Ovary (tissue), 7 donors: ENCODE measurements at regions not wholly inside any gene's neighbourhood (a gene's known extent, or its start where the extent isn't known, plus 50 kb on each side); places are given as distances from the start of the nearest gene placed in this dataset.

Experiments used
- DNase-seq, 5 donors: peaks; one replicate each; pipeline ENCODE4 v3.0.0-alpha.2; 2019 to 2020
- H3K27ac ChIP-seq, 2 donors: fragments of 200-600 bp; one replicate each; pipeline versions ENCODE4 v1.5.1 to v1.8.0; 2019 to 2022
- H3K27me3 ChIP-seq: fragments of 200-600 bp; one replicate; pipeline ENCODE4 v1.8.0; 2022
- H3K36me3 ChIP-seq: fragments of 200-600 bp; sonication (generic); one replicate; pipeline ENCODE4 v1.5.1; 2019
- H3K4me1 ChIP-seq: one replicate; pipeline ENCODE4 v1.8.1; 2013; ENCODE audit warnings: mild to moderate bottlenecking, moderate library complexity; ENCODE audit not compliant: insufficient read depth
- H3K4me3 ChIP-seq: fragments of 200-600 bp; sonication (generic); one replicate; pipeline ENCODE4 v1.5.1; 2017
- H3K9me3 ChIP-seq, 2 donors: fragments of 200-600 bp in 1 of 2; sonication (generic) in 1 of 2; one replicate each; pipeline versions ENCODE4 v1.5.1 to v1.8.1; 2013 to 2019; ENCODE audit warnings: mild to moderate bottlenecking in 1 of 2, moderate library complexity in 1 of 2
- CTCF ChIP-seq, 3 donors: fragments of 450-650 bp in 2 of 3; fragments of 200-600 bp in 1 of 3; IDR thresholded peaks; one replicate each; pipeline versions ENCODE4 v1.5.1 to v1.8.0; 2016 to 2022; ENCODE audit warnings: antibody characterized with exemption in 3 of 3, mild to moderate bottlenecking in 1 of 3
- EP300 ChIP-seq: sonication (generic); formaldehyde crosslinking; IDR thresholded peaks from one replicate; pipeline ENCODE4 v1.6.1; 2017; ENCODE audit warnings: antibody characterized with exemption
- POLR2A ChIP-seq: fragments of 450-650 bp; IDR thresholded peaks from one replicate; pipeline ENCODE4 v1.6.1; 2017; ENCODE audit warnings: antibody characterized with exemption, mild to moderate bottlenecking, moderate library complexity
- WGBS, 3 donors: extraction: QIAGEN DNeasy Blood & Tissue Kit in 1 of 3; methylation state at CpG; one replicate each; pipeline versions ENCODE4 v1.1.5 to v1.1.7; 2013 to 2017; 5-methylcytosine and 5-hydroxymethylcytosine counted together
- intact Hi-C, 4 donors: fragments of 100-400 bp; cut with DNase I; formaldehyde crosslinking; loops; one replicate each; pipeline versions ENCODE4 v1.11.0 to v1.15.1; 2022 to 2023
- donor health status: DM: no; HTN: no; CAD: no; lungs with moderate emphysema.
- donor health status: DM: no; HTN: no; CAD: no.
- donor health status: Bipolar disorder and iron deficiency.
- donor health status: DM: no; HTN: no; CAD: no.
- donor health status: DM: yes; HTN: yes; CAD: no.

- 32 to 34% (median 33%) methylated on average over 5 of the region's 5 CpGs for WGBS, 3 donors
- TF ChIP-seq EP300, result no peak
- no peak for TF ChIP-seq POLR2A
Observed at GRCh38 chr12:40515041-40515816, 177.0 kb upstream of the CNTN1 start.

GRCh38 chr12:40522837-40523236 is 169.4 kb upstream of the CNTN1 start:
- H3K27me3 ChIP-seq, result no peaks in the 10 kb centered on the region
- TF ChIP-seq CTCF (IDR thresholded peaks at IDR 0.05) (no peak), EP300 (no peak), POLR2A (no peak)
- no peaks in the 10 kb centered on the region for H3K9me3 ChIP-seq
- intact Hi-C loops, result no loop called here
- no peak for DNase-seq
- H3K4me1 ChIP-seq, result no peaks in the 10 kb centered on the region
- H3K36me3 ChIP-seq, result no peaks in the 10 kb centered on the region
- no peak overlapping the region for H3K4me3 ChIP-seq
- H3K27ac ChIP-seq, result no peak overlapping the region
- 88 to 96% (median 90%) methylated on average over 3 of the region's 3 CpGs for WGBS, 3 donors

More at GRCh38 chr12:40515041-40515816, 177.0 kb upstream of the CNTN1 start:
- H3K9me3 ChIP-seq, result no peaks in the 10 kb centered on the region
- no peak overlapping the region for H3K27ac ChIP-seq
- no peak overlapping the region for H3K4me3 ChIP-seq
- H3K27me3 ChIP-seq, result no peaks in the 10 kb centered on the region
- intact Hi-C loops, result no loop called here
- H3K4me1 ChIP-seq, result no peaks in the 10 kb centered on the region
- no peaks in the 10 kb centered on the region for H3K36me3 ChIP-seq
- DNase-seq, result no peak

GRCh38 chr12:40525054-40525453 is 167.2 kb upstream of the CNTN1 start:
- no peak overlapping the region for H3K27ac ChIP-seq
- no peaks in the 10 kb centered on the region for H3K36me3 ChIP-seq
- 81 to 94% (median 92%) methylated on average over 3 of the region's 3 CpGs for WGBS, 3 donors
- no peak for DNase-seq
- intact Hi-C loops, result no loop called here
- TF ChIP-seq CTCF (IDR thresholded peaks at IDR 0.05), result no peak
- no peak for TF ChIP-seq POLR2A
- no peak for TF ChIP-seq EP300
- no peaks in the 10 kb centered on the region for H3K27me3 ChIP-seq
- no peaks in the 10 kb centered on the region for H3K9me3 ChIP-seq
- H3K4me1 ChIP-seq, result no peaks in the 10 kb centered on the region
- H3K4me3 ChIP-seq, result no peak overlapping the region

GRCh38 chr12:40534828-40535227 is 157.4 kb upstream of the CNTN1 start:
- no peak for DNase-seq
- no peak for TF ChIP-seq EP300
- no peak for TF ChIP-seq POLR2A
- no peak for TF ChIP-seq CTCF (IDR thresholded peaks at IDR 0.05)
- 26 to 35% (median 34%) methylated on average over 4 of the region's 4 CpGs for WGBS, 3 donors
- intact Hi-C loops, result no loop called here
- Histone ChIP-seq H3K4me3 (no peak overlapping the region), H3K27ac (no peak overlapping the region), H3K9me3 (no peaks in the 10 kb centered on the region), H3K4me1 (no peaks in the 10 kb centered on the region), H3K36me3 (no peaks in the 10 kb centered on the region), H3K27me3 (no peaks in the 10 kb centered on the region)

- no peaks in the 10 kb centered on the region for H3K36me3 ChIP-seq
- no peaks in the 10 kb centered on the region for H3K27me3 ChIP-seq
- no peak for DNase-seq
- H3K9me3 ChIP-seq, result no peaks in the 10 kb centered on the region
- H3K4me3 ChIP-seq, result no peak overlapping the region
- no peak overlapping the region for H3K27ac ChIP-seq
- H3K4me1 ChIP-seq, result no peaks in the 10 kb centered on the region
- no peak for TF ChIP-seq CTCF (IDR thresholded peaks at IDR 0.05)
- no peak for TF ChIP-seq EP300
- no peak for TF ChIP-seq POLR2A
- intact Hi-C loops, result no loop called here
- WGBS, 3 donors, result 71 to 98% (median 88%) methylated on average over 1 of the region's 1 CpG
Observed at GRCh38 chr12:40551466-40551865, 140.8 kb upstream of the CNTN1 start.
